ENCODE measurements at regions not wholly inside any gene's neighbourhood (a gene's known extent, or its start where the extent isn't known, plus 50 kb on each side); places are given as distances from the start of the nearest gene placed in this dataset.

GRCh38 chr6:51241376-51241775, 422.7 kb downstream of the TFAP2B start:
- no peak overlapping the region for H3K4me3 ChIP-seq (ENCODE audit: insufficient read depth, low read length, poor library complexity, severe bottlenecking)
- H3K9me2 ChIP-seq (replicated peaks; ENCODE audit: insufficient read depth, low read length): 0 out of 2 replicates have a peak, but pooled peaks cover 5% of the 10 kb centered on the region
- TF ChIP-seq CTCF (IDR thresholded peaks at IDR 0.05; ENCODE audit: insufficient read depth, low read length, poor library complexity, severe bottlenecking): no peak
- no peak for TF ChIP-seq EZH2phosphoT487 (conservative IDR thresholded peaks at IDR 0.05; ENCODE audit: low read length)
- H3K79me2 ChIP-seq (ENCODE audit: insufficient read depth, low read length): no peaks in the 10 kb centered on the region
- H3F3A ChIP-seq (ENCODE audit: insufficient read depth): no peaks in the 10 kb centered on the region
- no peak overlapping the region for H3K27ac ChIP-seq (ENCODE audit: low read depth, low read length)
- no peak overlapping the region for H3K9ac ChIP-seq (ENCODE audit: low read length)
- no peak overlapping the region for H2AFZ ChIP-seq (ENCODE audit: low read depth, low read length, severe bottlenecking)
- H4K20me1 ChIP-seq (ENCODE audit: low read depth, low read length): no peaks in the 10 kb centered on the region
- H3K4me2 ChIP-seq (ENCODE audit: low read depth, low read length, poor library complexity, severe bottlenecking): no peak overlapping the region
- H3K9me3 ChIP-seq (ENCODE audit: insufficient read depth, low read length): no peaks in the 10 kb centered on the region
- H3K36me3 ChIP-seq (ENCODE audit: low read length): no peaks in the 10 kb centered on the region
- no peaks in the 10 kb centered on the region for H3K27me3 ChIP-seq (ENCODE audit: low read length)

- Histone ChIP-seq H4K20me1 (ENCODE audit: low read depth, low read length) (no peaks in the 10 kb centered on the region), H2AFZ (ENCODE audit: low read depth, low read length, severe bottlenecking) (no peak overlapping the region), H3K9ac (ENCODE audit: low read length) (no peak overlapping the region), H3K27ac (ENCODE audit: low read depth, low read length) (no peak overlapping the region), H3K9me2 (replicated peaks; ENCODE audit: insufficient read depth, low read length) (0 out of 2 replicates have a peak, but pooled peaks cover 5% of the 10 kb centered on the region), H3K79me2 (ENCODE audit: insufficient read depth, low read length) (no peaks in the 10 kb centered on the region), H3K9me3 (ENCODE audit: insufficient read depth, low read length) (no peaks in the 10 kb centered on the region), H3F3A (ENCODE audit: insufficient read depth) (no peaks in the 10 kb centered on the region), H3K36me3 (ENCODE audit: low read length) (no peaks in the 10 kb centered on the region), H3K27me3 (ENCODE audit: low read length) (no peaks in the 10 kb centered on the region), H3K4me3 (ENCODE audit: insufficient read depth, low read length, poor library complexity, severe bottlenecking) (no peak overlapping the region), H3K4me2 (ENCODE audit: low read depth, low read length, poor library complexity, severe bottlenecking) (no peak overlapping the region)
- TF ChIP-seq EZH2phosphoT487 (conservative IDR thresholded peaks at IDR 0.05; ENCODE audit: low read length): no peak
These were observed 431.1 kb downstream of the TFAP2B start for GRCh38 chr6:51249798-51250197.

- Histone ChIP-seq H4K20me1 (ENCODE audit: low read depth, low read length) (no peaks in the 10 kb centered on the region), H3K79me2 (ENCODE audit: insufficient read depth, low read length) (no peaks in the 10 kb centered on the region), H3F3A (ENCODE audit: insufficient read depth) (no peaks in the 10 kb centered on the region), H3K27ac (ENCODE audit: low read depth, low read length) (no peak overlapping the region), H3K4me3 (ENCODE audit: insufficient read depth, low read length, poor library complexity, severe bottlenecking) (no peak overlapping the region), H3K9me3 (ENCODE audit: insufficient read depth, low read length) (no peaks in the 10 kb centered on the region), H3K9me2 (replicated peaks; ENCODE audit: insufficient read depth, low read length) (0 out of 2 replicates have a peak, but pooled peaks cover 4% of the 10 kb centered on the region), H3K27me3 (ENCODE audit: low read length) (no peaks in the 10 kb centered on the region), H3K9ac (ENCODE audit: low read length) (no peak overlapping the region), H3K4me2 (ENCODE audit: low read depth, low read length, poor library complexity, severe bottlenecking) (no peak overlapping the region), H2AFZ (ENCODE audit: low read depth, low read length, severe bottlenecking) (no peak overlapping the region), H3K36me3 (ENCODE audit: low read length) (no peaks in the 10 kb centered on the region)
- no peak for TF ChIP-seq EZH2phosphoT487 (conservative IDR thresholded peaks at IDR 0.05; ENCODE audit: low read length)
- no peak for TF ChIP-seq CTCF (IDR thresholded peaks at IDR 0.05; ENCODE audit: insufficient read depth, low read length, poor library complexity, severe bottlenecking)
These were observed 431.6 kb downstream of the TFAP2B start for GRCh38 chr6:51250317-51250716.

- TF ChIP-seq CTCF (IDR thresholded peaks at IDR 0.05; ENCODE audit: insufficient read depth, low read length, poor library complexity, severe bottlenecking) (no peak), EZH2phosphoT487 (conservative IDR thresholded peaks at IDR 0.05; ENCODE audit: low read length) (no peak)
- Histone ChIP-seq H2AFZ (ENCODE audit: low read depth, low read length, severe bottlenecking) (no peak overlapping the region), H3K79me2 (ENCODE audit: insufficient read depth, low read length) (no peaks in the 10 kb centered on the region), H3K9me2 (replicated peaks; ENCODE audit: insufficient read depth, low read length) (no peaks in the 10 kb centered on the region), H3K36me3 (ENCODE audit: low read length) (no peaks in the 10 kb centered on the region), H3K9me3 (ENCODE audit: insufficient read depth, low read length) (no peaks in the 10 kb centered on the region), H3K4me3 (ENCODE audit: insufficient read depth, low read length, poor library complexity, severe bottlenecking) (no peak overlapping the region), H3K9ac (ENCODE audit: low read length) (no peak overlapping the region), H4K20me1 (ENCODE audit: low read depth, low read length) (no peaks in the 10 kb centered on the region; the same call in 1 of the 2 replicates), H3K27me3 (ENCODE audit: low read length) (no peaks in the 10 kb centered on the region), H3K4me2 (ENCODE audit: low read depth, low read length, poor library complexity, severe bottlenecking) (no peak overlapping the region), H3F3A (ENCODE audit: insufficient read depth) (no peaks in the 10 kb centered on the region), H3K27ac (ENCODE audit: low read depth, low read length) (no peak overlapping the region)
These were observed 439.3 kb downstream of the TFAP2B start for GRCh38 chr6:51257938-51258337.
